ENCODE measurements at regions not wholly inside any gene's neighbourhood (a gene's known extent, or its start where the extent isn't known, plus 50 kb on each side); places are given as distances from the start of the nearest gene placed in this dataset.
"Not testable (repeated sequence)": the region's sequence is repeated elsewhere in the genome, so short reads cannot be mapped to it uniquely, and the experiment has no call there.

DNA sequence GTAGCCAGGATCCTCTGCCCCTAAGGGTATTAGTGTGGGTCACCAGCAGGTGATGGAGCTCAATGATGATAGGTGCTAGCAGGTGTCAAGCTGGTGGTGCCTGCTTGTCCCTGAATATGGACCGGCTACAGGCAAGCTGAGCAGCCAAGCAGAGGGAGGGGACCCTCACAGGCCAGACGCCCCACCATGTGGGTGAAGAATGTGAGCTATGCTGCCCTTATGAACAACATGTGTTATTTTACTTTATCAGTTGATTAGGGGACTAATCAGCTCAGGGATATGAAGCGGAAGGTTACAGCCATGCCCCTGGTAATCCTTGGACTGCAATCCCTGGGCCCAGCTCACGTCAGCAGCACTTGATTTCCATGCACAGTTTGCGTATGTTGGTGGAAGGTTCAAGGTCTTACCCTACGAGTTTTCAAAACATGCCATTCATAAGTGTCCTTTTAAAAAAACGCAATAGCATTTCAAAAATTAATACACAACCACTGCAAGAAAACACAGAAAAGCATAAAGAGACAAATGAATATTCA lies 106.0 kb downstream of the CDC7 start:
- DNase-seq: no peak

DNA sequence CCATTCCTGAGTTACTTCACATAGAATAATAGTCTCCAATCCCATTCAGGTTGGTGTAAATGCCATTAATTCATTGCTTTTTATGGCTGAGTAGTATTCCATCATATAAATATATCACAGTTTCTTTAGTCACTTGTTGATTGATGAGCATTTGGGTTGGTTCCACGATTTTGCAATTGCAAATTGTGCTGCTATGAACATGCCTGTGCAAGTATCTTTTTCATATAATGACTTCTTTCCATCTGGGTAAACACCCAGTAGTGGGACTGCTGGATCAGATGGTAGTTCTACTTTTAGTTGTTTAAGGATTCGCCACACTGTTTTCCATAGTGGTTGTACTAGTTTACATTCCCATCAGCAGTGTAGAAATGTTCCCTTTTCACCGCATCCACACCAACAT lies 107.0 kb downstream of the CDC7 start:
- DNase-seq: not testable (repeated sequence)

DNA sequence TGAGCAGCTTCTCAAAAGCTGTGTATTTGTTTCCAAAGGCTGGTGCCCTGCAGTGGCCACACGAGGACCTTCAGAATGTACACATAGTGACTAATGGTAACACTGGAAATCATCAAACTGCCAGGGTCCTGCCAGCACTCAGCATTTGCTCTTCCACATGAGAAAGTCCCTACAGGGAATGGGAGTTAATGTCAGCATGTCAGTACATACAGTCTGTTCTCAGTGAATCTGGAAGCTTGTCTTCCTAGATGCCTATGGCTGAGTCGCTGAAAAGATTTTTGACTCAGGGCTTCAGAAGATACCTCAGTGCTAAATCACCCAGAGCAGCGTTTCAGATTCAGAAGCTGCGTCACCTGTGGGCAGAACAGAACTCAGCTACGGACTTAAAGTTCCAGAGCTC lies 108.2 kb downstream of the CDC7 start:
- no peak for DNase-seq

DNA sequence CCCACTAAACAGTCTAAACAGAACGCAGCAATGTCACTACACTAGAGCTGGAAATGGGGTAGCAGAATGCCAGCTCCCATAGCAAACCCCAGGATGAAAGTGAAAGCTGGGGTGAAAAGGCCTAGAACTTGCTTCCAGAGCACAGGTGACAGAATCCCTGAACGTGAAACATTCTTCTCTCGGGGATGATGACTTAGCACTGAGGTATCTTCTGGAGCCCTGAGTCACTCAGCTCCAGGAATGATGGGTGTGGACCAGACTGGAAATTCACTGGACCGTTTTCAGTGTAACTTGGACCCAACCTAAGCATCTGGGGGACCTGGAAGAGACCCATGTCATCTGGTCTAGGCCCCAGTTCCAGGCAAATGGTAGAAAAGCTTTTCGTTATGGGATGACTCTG lies 108.9 kb downstream of the CDC7 start:
- DNase-seq: no peak

DNA sequence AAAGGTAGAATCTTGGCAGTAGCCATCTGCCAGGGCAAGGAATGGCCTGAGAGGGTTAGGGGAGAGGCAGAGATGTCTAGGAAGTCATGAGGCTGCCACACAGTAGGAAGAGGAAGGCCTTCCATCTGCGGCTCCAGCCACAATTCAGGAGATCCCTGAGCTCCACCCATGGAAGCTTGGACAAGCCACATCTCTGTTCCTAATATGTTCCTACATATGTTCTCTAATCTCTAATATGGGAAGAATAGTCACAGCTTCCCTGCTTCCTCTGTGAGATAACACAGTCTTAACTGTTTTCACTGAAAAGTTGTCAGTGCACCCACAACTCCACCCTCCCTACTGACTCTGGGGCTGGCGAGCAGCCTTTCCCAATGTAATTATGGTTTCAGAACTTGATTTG lies 109.5 kb downstream of the CDC7 start:
- no peak for DNase-seq

DNA sequence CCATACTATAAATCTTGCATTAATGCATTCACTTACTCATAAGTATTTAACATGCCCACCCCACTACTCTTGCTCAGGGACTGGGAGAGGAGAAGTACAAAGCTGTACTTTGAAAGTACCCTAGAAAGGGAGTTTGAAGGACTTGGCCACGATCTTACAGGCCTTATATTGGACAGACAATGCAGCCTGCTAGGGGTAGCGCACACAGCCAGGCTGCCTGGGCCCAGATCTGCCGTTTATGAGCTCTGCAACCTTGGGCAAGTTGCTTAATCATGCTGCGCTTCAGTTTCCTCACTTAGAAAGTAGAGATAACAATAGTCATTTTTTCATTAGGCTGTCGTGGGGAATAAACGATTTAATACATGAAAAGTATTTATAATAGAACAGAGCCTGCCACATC lies 110.1 kb downstream of the CDC7 start:
- no peak for DNase-seq

DNA sequence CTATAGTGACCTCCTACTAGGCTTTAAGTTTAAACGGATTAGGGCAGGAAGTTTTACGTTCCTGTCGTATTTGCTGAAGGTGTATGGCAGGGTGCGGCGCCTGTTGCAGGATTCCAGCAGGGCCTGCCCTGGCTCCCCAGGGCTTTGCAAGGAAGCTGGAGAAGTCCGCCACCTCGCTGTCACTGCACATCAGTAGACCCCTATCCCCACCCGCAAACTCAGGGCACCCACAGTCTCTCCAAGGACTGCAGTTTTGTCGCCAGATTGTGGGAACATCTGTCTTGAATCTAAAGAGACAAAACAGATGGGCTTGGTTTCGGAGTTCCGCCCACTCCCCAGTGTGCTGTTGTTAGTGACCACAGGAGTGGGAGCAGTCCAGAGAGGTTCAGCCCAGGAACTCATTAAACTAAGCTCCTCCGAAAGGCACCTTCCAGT lies 110.8 kb downstream of the CDC7 start:
- no peak for DNase-seq

DNA sequence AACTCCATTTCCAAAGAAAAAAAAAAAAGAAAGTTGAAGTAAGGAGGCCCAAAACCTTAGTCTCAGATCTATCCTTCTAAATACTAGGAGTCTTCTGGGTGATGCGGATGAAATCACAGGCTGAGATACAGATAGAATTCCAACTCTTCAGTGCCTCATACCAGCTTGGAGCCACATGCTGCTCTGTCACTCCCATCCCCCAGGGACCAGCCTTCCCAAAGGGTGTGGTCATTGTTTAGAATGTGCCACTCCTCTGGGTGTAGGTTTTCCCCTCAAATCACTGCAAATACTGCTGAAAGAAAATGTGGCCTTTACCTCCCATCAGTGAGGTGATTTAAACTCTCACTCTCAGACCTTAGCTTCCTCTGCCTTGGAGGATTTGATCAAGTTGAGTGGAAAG lies 112.9 kb downstream of the CDC7 start:
- no peak for DNase-seq

DNA sequence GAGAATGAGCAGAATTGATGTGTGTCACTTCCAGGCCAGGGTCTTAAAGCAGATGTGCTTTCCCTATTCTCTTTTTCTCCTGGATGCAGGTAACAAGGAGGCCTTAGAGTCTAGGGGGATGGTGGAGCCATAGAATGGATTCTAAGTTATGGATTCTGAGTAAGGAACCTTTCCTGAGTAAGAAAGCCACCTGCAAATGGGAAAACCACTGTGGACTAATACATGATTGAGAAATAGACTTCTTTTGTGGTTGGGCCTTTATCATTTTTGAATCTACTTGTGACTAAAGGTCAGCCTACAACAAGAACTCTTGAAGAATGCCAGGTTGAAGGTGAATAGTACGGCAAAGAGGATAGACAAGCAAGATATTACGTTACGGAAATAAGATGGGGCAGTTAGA lies 116.1 kb downstream of the CDC7 start:
- no peak for DNase-seq

DNA sequence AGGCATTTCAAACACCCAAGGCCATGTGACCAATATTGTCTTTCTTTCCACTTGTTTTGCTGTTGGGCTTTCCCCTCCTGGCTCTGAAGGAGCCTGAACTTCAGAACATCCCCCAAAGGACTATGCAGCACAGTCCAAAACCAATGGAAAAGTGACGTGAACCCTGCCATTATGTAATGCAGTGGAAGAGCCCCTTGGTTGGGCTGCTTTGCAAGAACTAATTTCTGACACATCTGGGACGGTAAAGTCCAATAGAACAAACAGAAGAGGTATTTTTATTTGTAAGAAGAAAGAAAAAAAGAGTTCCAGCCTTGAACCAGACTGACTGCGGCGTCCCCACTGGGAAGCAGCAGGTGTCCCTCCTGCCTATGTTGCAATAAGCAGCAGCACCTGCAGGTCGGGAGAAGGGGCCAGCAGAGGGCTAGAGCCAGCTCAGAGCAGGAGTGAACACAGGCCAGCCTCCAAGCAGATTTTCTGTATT lies 116.7 kb downstream of the CDC7 start:
- no peak for DNase-seq

DNA sequence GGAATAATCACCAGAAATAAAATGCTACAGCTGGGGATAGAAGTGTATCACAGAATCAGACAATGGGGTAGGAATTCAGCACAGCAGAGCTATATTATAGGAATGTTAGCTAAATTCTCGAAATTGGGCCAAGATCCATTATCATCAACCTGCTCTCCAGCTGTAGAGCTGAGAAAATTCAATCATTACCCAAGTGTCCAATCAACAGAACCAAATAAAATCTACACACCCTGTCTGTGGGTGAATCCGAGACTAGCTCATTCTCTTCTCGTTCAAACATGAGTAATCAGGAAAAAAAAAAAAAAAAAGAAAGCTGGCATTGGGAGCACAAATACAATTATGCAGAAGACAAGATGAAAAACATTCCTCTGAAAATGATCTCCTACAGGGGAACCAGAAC lies 119.2 kb downstream of the CDC7 start:
- no peak for DNase-seq

DNA sequence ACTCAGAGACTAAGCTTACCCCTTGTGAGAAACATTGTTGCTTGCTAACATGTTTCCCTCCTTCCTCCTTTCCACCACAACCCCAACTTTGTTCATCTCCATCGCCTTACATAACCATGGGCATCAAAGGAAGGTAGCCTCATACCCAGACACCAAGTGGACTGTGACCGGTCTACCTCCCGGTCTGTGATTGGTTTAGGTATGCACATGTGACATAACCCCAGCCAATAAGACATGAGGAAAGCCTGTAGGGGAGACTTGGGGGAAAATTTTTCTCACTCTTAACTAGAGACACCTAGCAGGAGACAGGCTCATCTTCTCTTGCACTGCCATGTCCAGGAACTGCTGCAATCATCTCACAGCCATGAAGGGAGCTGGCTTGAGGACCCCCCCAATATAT lies 120.7 kb downstream of the CDC7 start:
- DNase-seq: no peak

DNA sequence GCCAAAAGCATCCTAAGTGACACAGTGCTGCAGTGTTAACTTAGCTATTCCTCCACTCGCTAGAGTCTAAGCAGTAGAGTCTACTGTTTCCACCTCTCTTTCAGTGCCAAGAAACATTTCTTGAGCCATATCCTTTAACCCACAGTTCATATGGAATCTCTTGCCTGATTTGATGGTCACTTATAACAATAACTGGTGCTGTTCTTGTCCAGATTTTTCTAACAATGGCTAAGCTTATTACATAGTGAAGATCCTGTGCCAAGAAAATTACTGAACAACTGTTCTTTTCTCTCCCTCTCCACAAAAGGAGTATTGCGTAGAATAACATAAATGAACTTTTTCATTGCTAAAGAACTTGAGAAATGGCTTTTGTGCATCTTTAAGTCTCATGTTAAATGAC lies 121.3 kb downstream of the CDC7 start:
- DNase-seq: no peak

DNA sequence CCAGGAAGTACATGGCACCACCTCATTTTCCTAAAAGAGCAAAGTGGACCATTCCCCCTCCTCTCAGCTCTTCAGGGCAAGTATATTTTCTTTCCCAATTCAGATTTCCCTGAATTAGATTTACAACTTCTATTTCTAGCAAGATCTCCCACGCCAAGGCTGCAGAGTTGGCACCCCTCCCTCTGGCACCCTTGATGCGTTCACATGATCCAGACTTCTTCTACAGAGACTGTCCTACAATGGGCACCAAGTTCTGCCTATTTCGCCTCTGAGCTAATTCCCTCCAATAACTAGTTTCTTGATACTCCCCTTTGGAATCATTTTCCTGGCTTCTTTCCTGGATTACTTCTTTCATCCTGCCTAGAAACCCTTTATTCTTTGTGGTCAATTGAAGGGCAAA lies 122.0 kb downstream of the CDC7 start:
- no peak for DNase-seq

DNA sequence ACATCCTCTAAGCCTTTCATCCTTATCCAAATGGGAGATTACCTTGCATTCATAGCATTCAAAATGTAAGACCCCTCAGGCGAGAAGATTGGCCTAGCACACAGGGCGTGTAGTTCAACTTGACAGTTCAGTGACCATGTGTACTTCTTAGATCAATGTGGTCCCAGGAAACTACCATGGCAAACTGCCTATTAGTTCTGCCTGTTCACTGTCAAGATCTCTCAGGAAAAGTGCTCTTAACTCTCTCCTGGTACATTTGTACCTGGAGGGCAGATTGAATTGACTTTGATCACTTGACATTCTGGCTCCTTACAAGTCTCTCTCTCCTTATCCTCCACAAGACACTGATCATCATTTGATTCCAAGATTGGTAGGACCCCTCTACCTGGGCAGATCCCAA lies 122.4 kb downstream of the CDC7 start:
- no peak for DNase-seq

DNA sequence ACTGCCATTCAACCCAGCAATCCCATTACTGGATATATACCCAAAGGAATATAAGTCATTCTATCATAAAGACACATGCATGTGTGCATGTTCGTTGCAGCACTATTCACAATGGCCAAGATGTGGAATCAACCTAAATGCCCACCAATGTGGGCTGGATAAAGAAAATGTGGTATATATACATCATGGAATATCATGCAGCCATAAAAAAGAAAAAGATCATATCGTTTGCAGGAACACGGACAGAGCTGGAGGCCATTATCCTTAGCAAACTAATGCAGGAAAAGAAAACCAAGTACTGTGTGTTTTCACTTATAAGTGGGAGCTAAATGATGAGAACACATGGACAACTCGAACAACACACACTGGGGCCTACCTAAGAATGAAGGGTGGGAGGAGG lies 123.7 kb downstream of the CDC7 start:
- DNase-seq: no peak
